ENCODE measurements at regions not wholly inside any gene's neighbourhood (a gene's known extent, or its start where the extent isn't known, plus 50 kb on each side); places are given as distances from the start of the nearest gene placed in this dataset.

- TF ChIP-seq EP300 (IDR thresholded peaks at IDR 0.05; ENCODE audit: borderline replicate concordance in 1 of 2, control insufficient read depth in 1 of 2, low read depth in 2 of 2, low read length in 2 of 2) (no peak), CTCF (IDR thresholded peaks at IDR 0.05 in 2 of 3, conservative IDR thresholded peaks at IDR 0.05 in 1 of 3; ENCODE audit: control insufficient read depth in 2 of 3, extremely low read depth in 1 of 3, insufficient read depth in 1 of 3, low read depth in 3 of 3, low read length in 3 of 3) (no peak), POLR2AphosphoS5 (IDR thresholded peaks at IDR 0.05; ENCODE audit: low read length) (no peak), MXI1 (IDR thresholded peaks at IDR 0.05; ENCODE audit: low read depth, low read length) (no peak), PML (IDR thresholded peaks at IDR 0.05; ENCODE audit: low read length) (no peak), SMC3 (IDR thresholded peaks at IDR 0.05; ENCODE audit: borderline replicate concordance, low read length) (no peak), ATF3 (IDR thresholded peaks at IDR 0.05; ENCODE audit: borderline replicate concordance, extremely low read depth, low read depth, low read length) (no peak)
These were observed 227.4 kb downstream of the RPAP3 start for GRCh38 chr12:47478426-47478825.

Measured in GM12878 (cell line).